ENCODE measurements at regions not wholly inside any gene's neighbourhood (a gene's known extent, or its start where the extent isn't known, plus 50 kb on each side); places are given as distances from the start of the nearest gene placed in this dataset.

- intact Hi-C loops (cut with micrococcal nuclease; ENCODE audit: unreplicated experiment): no loop called here
- Histone ChIP-seq H3K4me1 (ENCODE audit: control insufficient read depth, insufficient read depth, low read length) (no peaks in the 10 kb centered on the region), H3K27me3 (ENCODE audit: control insufficient read depth, insufficient read depth, low read length) (peaks cover 12% of the 10 kb centered on the region), H3K4me3 (ENCODE audit: low read depth in 2 of 2, low read length in 2 of 2) (no peak overlapping the region), H3K36me3 (ENCODE audit: control insufficient read depth, insufficient read depth, low read length) (no peaks in the 10 kb centered on the region), H3K27ac (ENCODE audit: low read length) (no peak overlapping the region), H3K9me3 (ENCODE audit: control insufficient read depth, insufficient read depth, low read depth, low read length) (no peaks in the 10 kb centered on the region)
- ATAC-seq (no peak), DNase-seq (ENCODE audit: low read depth, low spot score) (no peak)
- BruUV-seq (replicated peaks): no TSS peak
- ChIA-PET POLR2A (no interaction called here), CTCF (no interaction called here)
- TF ChIP-seq REST (IDR thresholded peaks at IDR 0.05; ENCODE audit: insufficient read depth in 1 of 2, low read depth in 2 of 2, low read length in 1 of 2) (no peak), TCF7L2 (IDR thresholded peaks at IDR 0.05; ENCODE audit: low read depth, low read length) (no peak), CTCF (IDR thresholded peaks at IDR 0.05) (no peak), POLR2AphosphoS5 (IDR thresholded peaks at IDR 0.05; ENCODE audit: low read depth, low read length) (no peak)
- in situ Hi-C loops (cut with HindIII; ENCODE audit: low pct_unique_long_range_greater_than_20kb, low sequenced_read_pairs): no loop called here
Measured at GRCh38 chr11:134750619-134751018, 338.6 kb upstream of the B3GAT1 start.

GRCh38 chr11:134749040-134749839 lies 337.2 kb upstream of the B3GAT1 start:
- ChIA-PET POLR2A (no interaction called here), CTCF (no interaction called here)
- Histone ChIP-seq H3K9me3 (ENCODE audit: control insufficient read depth, insufficient read depth, low read depth, low read length) (no peaks in the 10 kb centered on the region), H3K27me3 (ENCODE audit: control insufficient read depth, insufficient read depth, low read length) (peaks cover 12% of the 10 kb centered on the region), H3K4me3 (ENCODE audit: low read depth in 2 of 2, low read length in 2 of 2) (no peak overlapping the region), H3K27ac (ENCODE audit: low read length) (no peak overlapping the region), H3K4me1 (ENCODE audit: control insufficient read depth, insufficient read depth, low read length) (no peaks in the 10 kb centered on the region), H3K36me3 (ENCODE audit: control insufficient read depth, insufficient read depth, low read length) (no peaks in the 10 kb centered on the region)
- no peak for ATAC-seq
- no peak for DNase-seq (ENCODE audit: low read depth, low spot score)
- BruUV-seq (replicated peaks): no TSS peak
- intact Hi-C loops (cut with micrococcal nuclease; ENCODE audit: unreplicated experiment): no loop called here
- in situ Hi-C loops (cut with HindIII; ENCODE audit: low pct_unique_long_range_greater_than_20kb, low sequenced_read_pairs): no loop called here
- TF ChIP-seq TCF7L2 (IDR thresholded peaks at IDR 0.05; ENCODE audit: low read depth, low read length) (no peak), CTCF (IDR thresholded peaks at IDR 0.05) (no peak), SIN3A (IDR thresholded peaks at IDR 0.05; ENCODE audit: borderline replicate concordance, insufficient read depth, low read depth, low read length) (no peak), POLR2AphosphoS5 (IDR thresholded peaks at IDR 0.05; ENCODE audit: low read depth, low read length) (no peak), REST (IDR thresholded peaks at IDR 0.05; ENCODE audit: insufficient read depth in 1 of 2, low read depth in 2 of 2, low read length in 1 of 2) (no peak)

Data from Panc1 (cell line).